AG09309 (cell line): ENCODE measurements at regions not wholly inside any gene's neighbourhood (a gene's known extent, or its start where the extent isn't known, plus 50 kb on each side); places are given as distances from the start of the nearest gene placed in this dataset.

Source experiments
- DNase-seq: peaks from one replicate; pipeline ENCODE4 v3.0.0-alpha.2; 2010; ENCODE audit warnings: low read depth
- H3K4me3 ChIP-seq: 2 replicates; pipeline ENCODE4 v1.5.1; 2011; ENCODE audit warnings: mild to moderate bottlenecking, low read depth, low read length, moderate library complexity; ENCODE audit not compliant: control insufficient read depth
- TF ChIP-seq, protein P1 (sequence below): IDR thresholded peaks from 2 replicates; pipeline ENCODE4 v1.5.1; 2011; ENCODE audit warnings: mild to moderate bottlenecking, low read depth, low read length, inconsistent platforms; ENCODE audit not compliant: insufficient read depth, control insufficient read depth; ENCODE audit errors: missing control alignments

DNA sequence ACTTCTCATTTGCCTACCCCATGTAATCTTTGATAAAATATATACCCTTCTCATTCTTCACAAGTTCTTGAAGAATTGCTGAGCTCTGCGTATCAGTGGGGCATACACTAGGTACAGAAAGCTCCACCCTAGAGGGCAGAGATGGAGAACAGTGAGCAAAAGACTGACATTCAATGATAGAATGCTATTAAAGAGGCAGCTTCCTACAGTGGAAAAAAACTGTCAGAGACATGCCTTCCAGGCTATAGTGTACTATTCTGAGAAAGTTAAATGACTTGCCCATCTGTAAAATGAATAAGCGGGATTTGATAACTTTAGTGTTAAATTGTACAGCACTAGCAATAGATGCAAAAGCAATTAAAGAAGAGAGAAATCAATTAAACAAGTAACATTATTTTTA lies 172.8 kb downstream of the SUCNR1 start:
- H3K4me3 ChIP-seq, result no peak overlapping the region
- TF ChIP-seq, protein P1, sequence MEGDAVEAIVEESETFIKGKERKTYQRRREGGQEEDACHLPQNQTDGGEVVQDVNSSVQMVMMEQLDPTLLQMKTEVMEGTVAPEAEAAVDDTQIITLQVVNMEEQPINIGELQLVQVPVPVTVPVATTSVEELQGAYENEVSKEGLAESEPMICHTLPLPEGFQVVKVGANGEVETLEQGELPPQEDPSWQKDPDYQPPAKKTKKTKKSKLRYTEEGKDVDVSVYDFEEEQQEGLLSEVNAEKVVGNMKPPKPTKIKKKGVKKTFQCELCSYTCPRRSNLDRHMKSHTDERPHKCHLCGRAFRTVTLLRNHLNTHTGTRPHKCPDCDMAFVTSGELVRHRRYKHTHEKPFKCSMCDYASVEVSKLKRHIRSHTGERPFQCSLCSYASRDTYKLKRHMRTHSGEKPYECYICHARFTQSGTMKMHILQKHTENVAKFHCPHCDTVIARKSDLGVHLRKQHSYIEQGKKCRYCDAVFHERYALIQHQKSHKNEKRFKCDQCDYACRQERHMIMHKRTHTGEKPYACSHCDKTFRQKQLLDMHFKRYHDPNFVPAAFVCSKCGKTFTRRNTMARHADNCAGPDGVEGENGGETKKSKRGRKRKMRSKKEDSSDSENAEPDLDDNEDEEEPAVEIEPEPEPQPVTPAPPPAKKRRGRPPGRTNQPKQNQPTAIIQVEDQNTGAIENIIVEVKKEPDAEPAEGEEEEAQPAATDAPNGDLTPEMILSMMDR, result no peak
- no peak for DNase-seq

GRCh38 chr3:152047465-152047864 lies 174.0 kb downstream of the SUCNR1 start:
- TF ChIP-seq, protein P1, result no peak
- DNase-seq, result peak; percentile 58

GRCh38 chr3:152048831-152049230 lies 175.4 kb downstream of the SUCNR1 start:
- TF ChIP-seq, protein P1, result no peak
- no peak overlapping the region for H3K4me3 ChIP-seq
- no peak for DNase-seq

More at GRCh38 chr3:152047465-152047864, 174.0 kb downstream of the SUCNR1 start:
- H3K4me3 ChIP-seq, result no peak overlapping the region

GRCh38 chr3:152050903-152051302 lies 177.5 kb downstream of the SUCNR1 start:
- TF ChIP-seq, protein P1, result no peak
- no peak overlapping the region for H3K4me3 ChIP-seq
- no peak for DNase-seq

- peak; percentile 60 for DNase-seq
- no peak overlapping the region for H3K4me3 ChIP-seq
- TF ChIP-seq, protein P1, result no peak
These were observed 178.3 kb downstream of the SUCNR1 start for GRCh38 chr3:152051501-152052404.

- no peak overlapping the region for H3K4me3 ChIP-seq
- no peak for DNase-seq
- TF ChIP-seq, protein P1, result no peak
These were observed 180.4 kb downstream of the SUCNR1 start for GRCh38 chr3:152053866-152054265.
